ENCODE measurements at regions not wholly inside any gene's neighbourhood (a gene's known extent, or its start where the extent isn't known, plus 50 kb on each side); places are given as distances from the start of the nearest gene placed in this dataset.

GRCh38 chr13:87590518-87590917, 80.7 kb upstream of the SLITRK5 start:
- no peak for TF ChIP-seq CTCF (IDR thresholded peaks at IDR 0.05; ENCODE audit: poor library complexity)
- TF ChIP-seq EZH2 (IDR thresholded peaks at IDR 0.05; ENCODE audit: borderline replicate concordance): no peak
- TF ChIP-seq EZH2phosphoT487 (IDR thresholded peaks at IDR 0.05; ENCODE audit: low read depth, severe bottlenecking, unreplicated experiment): no peak

All from hepatocyte (in vitro differentiated cells).